NCI-H2081 treated with DMSO at 0.1 percent for 48 hours (cell line): ENCODE measurements at regions not wholly inside any gene's neighbourhood (a gene's known extent, or its start where the extent isn't known, plus 50 kb on each side); places are given as distances from the start of the nearest gene placed in this dataset.
"Not testable (repeated sequence)": the region's sequence is repeated elsewhere in the genome, so short reads cannot be mapped to it uniquely, and the experiment has no call there.

Experiments
- DNase-seq: peaks from one replicate; lab custom pipeline; 2025; lab: John Stamatoyannopoulos, UW

GRCh38 chr4:72677265-72677664 is 108.2 kb upstream of the ADAMTS3 start:
- DNase-seq: no peak

DNA sequence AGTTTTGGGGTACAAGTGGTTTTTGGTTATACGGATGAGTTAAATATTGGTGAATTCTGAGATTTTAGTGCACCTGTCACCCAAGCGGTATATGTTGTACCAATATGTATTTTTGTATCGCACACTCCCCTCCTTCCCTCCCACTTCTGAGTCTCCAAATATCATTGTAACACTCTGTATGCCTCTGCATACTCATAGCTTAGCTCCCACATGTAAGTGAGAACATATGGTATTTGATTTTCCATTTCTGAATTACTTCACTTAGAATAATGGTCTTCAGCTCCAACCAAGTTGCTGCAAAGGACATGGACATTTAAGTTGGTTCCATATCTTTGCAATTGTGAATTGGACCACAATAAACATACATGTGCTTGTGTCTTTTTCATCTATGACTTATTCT is 103.0 kb upstream of the ADAMTS3 start:
- DNase-seq: no peak

GRCh38 chr4:72670521-72670920 is 101.5 kb upstream of the ADAMTS3 start:
- no peak for DNase-seq

GRCh38 chr4:72666910-72667309 is 97.9 kb upstream of the ADAMTS3 start:
- no peak for DNase-seq

GRCh38 chr4:72665171-72665968 is 96.3 kb upstream of the ADAMTS3 start:
- no peak for DNase-seq

GRCh38 chr4:72663828-72664227 is 94.8 kb upstream of the ADAMTS3 start:
- DNase-seq: no peak

DNA sequence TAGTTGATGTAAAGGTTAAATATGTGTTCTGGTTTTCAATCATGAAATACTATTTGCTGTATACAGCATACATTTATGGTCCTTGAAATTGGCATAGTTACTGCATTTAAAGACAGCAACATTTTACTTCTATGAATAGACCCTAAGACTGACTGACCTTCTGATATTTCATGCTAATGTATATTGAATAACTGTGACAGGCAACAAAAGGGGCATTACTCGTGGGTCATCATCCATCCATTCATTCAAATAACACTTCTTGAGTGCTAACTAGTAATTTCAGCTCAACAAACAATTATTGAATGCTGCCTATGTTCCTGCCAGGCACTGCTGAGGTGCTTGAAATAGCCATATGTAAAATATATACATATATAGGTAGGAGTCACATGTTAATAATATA is 92.8 kb upstream of the ADAMTS3 start:
- DNase-seq: peak; percentile 23

DNA sequence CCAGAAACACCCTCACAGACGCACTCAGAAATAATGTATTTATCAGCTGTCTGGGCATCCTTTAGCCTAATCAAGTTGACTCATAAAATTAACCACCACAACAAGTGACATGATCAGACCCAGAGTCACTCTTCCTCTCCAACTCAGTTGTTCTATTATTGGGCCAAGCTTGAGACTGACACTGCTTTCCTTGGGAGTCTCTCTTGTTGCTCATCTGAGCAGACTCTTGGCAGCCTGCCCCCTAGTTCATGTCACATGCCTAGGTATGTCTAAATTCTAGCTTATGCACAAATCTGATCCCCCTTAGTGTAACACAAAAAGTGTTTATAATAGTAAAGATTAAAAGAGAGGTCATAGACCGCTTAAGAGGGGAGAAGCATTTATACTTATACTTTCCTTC is 72.6 kb upstream of the ADAMTS3 start:
- DNase-seq: no peak

DNA sequence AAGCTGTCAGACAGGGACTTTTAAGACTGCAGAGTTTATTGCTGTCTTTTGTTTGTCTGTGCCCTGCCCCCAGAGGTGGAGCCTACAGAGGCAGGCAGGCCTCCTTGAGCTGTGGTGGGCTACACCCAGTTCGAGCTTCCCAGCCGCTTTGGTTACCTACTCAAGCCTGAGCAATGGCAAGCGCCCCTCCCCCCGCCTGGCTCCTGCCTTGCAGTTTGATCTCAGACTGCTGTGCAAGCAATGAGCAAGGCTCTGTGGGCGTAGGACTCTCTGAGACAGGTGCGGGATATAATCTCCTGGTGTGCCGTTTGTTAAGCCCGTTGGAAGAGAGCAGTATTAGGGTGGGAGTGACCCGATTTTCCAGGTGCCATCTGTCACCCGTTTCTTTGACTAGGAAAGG is 67.8 kb upstream of the ADAMTS3 start:
- not testable (repeated sequence) for DNase-seq

- DNase-seq: not testable (repeated sequence)
Observed at GRCh38 chr4:72635931-72636330, 66.9 kb upstream of the ADAMTS3 start.

DNA sequence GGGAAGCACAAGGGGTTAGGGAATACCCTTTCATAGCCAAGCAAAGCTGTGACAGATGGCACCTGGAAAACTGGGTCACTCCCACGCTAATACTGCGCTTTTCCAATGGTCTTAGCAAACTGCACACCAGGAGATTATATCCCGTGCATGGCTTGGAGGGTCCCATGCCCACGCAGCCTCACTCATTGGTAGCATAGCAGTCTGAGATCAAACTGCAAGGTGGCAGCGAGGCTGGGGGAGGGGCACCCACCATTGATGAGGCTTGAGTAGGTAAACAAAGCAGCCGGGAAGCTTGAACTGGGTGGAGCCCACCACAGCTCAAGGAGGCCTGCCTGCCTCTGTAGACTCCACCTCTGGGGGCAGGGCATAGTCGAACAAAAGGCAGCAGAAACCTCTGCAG is 63.2 kb upstream of the ADAMTS3 start:
- not testable (repeated sequence) for DNase-seq

DNA sequence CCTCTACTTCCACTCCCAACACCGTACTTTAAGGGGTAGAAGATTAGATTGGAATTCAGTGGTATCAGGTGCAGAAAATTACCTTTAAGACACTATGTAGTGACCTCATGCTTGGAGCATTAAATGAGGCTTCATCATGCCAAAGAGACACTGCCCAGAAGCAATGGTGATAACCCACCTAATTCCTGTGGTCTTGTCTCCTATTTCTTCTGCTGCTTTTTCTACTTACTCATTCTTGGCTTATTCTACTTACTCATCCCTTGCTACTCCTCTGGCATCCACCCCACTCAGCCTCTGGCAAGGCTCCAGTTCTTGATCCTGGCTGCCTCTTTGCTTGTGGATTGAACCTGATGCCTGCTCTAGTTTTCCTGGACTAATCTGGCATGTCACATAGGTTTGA is 62.3 kb upstream of the ADAMTS3 start:
- no peak for DNase-seq

DNA sequence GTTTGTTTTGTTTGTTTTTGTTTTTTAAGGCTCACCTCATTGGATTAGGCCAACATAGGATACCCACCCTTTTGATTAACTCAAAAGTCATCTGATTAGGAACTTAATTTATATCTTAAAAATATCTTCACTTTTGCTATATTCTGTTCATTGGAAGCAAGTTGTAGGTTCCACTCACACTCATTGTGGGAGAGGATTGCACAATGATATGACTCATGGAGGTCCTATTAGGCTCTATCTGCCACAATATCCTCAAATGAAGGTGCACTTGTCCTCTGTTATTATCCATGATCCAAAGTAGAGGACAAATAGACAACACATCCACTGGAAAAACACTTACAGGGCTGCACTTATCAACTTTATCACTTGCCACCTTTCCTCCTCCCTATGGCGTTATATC is 60.5 kb upstream of the ADAMTS3 start:
- no peak for DNase-seq

DNA sequence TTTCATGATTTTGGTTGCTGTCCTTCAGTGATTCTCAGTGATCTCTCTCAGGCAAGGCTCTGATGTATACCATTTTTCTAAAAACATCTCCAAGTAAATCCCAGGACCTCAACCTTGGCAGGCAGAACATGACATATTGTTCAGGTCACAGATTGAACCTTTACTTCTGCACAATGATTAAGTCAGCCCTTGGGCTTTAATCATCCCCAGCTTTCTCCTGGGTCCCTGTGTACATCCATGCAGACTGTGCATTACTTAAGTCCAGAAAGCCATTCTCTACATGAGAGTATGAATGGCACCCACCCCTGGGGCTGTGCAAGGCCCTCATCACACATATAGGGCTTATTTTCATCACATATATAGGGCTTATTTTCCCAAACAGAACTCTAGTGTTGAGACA is 58.7 kb upstream of the ADAMTS3 start:
- no peak for DNase-seq
